NCI-H510A (cell line): ENCODE measurements at regions not wholly inside any gene's neighbourhood (a gene's known extent, or its start where the extent isn't known, plus 50 kb on each side); places are given as distances from the start of the nearest gene placed in this dataset.
"Not testable (repeated sequence)": the region's sequence is repeated elsewhere in the genome, so short reads cannot be mapped to it uniquely, and the experiment has no call there.

ENCODE experiments used
- DNase-seq: peaks from one replicate; lab custom pipeline; 2025; lab: John Stamatoyannopoulos, UW

DNA sequence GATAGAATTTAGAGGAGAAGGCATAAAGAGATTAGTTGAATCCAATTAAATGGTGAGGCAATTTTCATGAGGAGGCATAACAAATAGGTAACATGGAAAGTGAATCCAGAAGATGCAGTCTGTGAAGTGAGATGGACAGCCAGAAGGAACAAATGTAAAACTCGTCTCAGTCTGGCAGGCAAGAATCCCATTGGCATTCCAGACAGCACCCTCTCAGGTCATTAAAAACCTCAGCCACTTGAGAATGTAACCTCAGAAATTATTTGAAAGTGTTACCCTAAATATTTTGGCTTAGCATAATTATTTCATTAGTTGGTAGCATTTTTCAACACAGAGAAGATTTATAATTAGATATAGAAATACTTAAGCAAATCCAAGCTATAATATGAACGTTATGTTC is 342.3 kb downstream of the LRRC3B start:
- DNase-seq, result no peak

DNA sequence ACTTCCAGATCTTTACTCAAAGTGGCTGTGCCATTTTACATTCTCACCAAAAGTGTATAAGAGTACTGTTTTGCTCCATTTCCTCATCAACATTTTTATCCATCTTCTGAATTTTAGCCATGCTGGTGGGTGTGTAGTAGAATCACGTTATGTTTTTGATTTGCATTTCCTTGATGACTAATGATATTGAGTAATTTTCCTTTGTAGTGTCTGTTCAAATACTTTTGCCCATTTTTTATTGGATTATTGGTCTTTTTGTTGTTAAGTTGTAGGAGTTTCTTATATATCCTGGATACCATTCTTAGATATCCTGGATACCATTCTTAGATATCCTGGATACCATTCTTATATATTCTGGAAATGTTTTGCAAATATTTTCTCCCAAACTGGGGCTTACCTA is 344.9 kb downstream of the LRRC3B start:
- no peak for DNase-seq

DNA sequence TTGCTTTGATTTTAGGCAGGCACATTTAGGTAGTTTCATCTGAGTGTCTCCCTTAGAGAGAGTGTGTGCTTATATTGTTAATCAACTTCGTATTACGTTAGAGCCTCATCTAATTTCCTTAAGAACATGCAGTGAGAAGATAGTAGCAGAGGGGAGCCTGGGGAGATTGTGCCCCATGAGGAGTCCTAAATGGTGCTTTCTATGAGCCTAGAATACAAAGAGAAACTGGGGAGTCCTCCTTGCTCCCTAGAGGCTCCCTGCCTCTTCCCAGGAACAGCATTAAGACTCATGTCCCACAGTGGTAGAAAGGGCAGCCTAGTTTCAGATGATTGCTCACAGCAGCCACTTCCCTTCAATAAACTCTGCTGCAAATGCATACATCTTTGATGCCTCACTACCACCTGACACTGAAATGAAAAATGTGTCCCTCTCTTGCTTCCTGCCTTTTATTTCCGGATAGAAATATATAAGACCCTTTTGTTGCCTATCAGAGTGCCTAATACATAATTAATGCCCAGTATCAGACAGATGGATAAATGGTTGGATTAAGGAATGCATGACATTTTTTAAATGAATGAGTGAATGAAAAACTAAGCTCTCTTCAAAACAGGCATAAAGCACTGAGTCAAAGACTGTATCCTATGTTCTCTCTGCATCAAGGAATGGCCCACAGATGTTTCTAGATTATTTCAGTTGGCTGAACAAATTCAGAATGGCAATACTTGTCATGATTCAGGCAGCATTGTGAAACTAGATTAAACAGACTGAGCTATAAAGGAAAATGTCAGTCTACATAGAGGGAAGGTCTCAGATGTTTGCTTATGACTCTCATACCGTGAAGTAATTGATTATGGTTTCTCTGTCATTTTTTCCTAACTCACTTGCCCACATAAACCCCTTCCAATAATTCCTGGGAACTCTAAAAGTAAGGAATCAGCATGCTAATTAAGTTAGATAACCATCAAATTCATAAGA is 362.1 kb downstream of the LRRC3B start:
- no peak for DNase-seq

DNA sequence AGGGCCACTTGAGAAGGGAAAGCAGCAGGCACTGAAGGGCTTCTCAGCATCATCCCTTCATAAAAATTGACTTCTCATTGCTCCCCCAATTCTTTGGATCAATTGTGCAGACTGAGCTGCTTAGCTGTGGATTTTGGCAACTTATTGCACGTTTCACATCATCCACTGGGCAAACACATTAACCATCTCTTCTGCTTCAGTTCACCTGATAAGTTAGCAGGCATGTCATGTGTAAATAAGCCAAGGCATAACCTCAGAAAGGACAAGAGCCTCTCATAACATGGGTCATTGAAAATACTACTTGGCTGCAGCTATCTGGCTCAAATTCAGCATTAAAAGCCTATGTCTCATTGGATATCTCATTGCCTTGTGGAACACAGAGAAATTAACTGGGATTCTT is 366.5 kb downstream of the LRRC3B start:
- peak; percentile 6 for DNase-seq

DNA sequence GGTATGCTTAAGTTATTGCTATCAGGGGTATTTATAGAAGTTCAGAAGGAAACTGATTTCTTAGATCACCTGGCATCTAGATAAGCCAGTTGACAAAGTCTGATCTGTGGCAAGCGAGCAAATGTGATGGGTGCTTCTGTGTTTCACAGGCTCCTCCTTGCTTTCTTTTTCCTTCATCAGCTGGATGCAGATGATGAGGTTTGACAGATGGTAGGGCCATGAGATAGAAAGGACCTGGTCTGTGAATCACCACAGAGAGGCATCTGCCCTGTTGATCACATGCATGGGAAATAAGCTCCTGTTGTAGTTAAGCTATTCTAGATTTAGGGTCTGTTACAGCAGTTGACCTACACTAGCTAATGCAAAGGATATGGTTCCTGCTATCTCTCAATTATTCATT is 372.0 kb downstream of the NEK10 start:
- no peak for DNase-seq

DNA sequence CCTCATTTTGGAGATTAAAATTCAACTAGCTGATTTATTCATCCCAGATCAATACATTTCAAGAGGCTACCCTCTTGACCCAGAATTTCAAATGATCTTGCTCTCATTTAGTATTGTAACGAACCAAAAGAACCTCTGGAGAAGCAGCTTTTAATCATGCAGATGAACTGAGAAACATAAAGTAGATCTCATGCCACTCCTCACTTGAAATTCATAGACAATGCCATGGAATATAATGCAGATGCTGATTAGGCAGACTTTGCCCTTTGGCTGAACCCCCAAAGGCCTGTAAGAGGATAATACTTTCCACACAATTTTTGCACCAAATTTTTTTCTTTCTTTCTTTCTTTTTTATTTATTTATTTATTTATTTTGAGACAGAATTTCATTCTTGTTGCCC is 358.3 kb downstream of the NEK10 start:
- DNase-seq, result no peak

DNA sequence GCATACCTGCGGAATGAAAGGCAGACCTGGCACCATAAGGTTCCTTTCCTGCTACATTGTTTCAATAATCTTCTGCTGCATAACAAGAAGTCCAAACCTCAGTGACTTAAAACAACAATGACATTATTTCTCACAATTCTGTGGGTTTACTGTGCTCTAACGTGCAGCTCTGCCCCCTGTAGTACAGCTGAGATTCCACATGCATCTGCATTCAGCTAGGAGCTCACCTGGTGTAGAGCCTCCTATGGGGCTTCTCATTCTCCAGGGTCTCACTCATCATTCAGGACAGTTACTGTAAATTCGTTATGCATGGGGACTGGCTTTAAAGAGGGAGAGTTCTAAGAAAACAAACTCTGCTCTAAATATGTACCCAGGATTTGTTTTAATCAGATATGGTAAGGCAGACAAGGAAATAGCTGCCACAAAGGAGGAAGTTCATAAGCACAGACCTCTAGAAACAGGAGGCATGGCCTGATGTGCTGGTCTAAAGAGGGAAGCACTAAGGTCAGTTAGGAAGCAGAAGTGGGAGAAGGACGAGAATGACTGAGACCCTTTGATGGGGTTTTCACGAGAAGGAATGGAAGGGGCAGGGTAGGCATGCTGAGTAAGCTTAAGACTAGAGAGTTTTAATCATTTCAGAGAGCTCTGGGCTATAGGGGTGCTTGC is 347.0 kb downstream of the NEK10 start:
- DNase-seq, result no peak

DNA sequence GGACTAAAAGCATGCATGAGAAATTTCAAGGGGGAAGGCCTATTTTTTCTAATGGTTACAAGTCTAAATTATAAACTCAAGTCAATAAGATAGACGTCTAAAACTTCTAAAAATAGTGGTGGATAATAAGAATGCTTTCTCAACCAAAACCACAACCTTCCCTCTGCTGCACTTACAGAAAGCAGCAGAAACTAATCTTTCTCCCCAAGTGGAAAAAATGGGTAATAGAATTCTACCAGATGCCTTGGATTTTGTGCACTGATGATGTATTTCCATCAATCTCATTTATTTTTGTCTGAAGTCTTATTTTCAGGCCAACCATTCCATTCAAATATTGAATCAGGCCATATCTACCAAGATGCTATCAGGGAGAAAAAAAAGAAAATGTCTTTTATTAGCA is 344.7 kb downstream of the NEK10 start:
- DNase-seq, result no peak

DNA sequence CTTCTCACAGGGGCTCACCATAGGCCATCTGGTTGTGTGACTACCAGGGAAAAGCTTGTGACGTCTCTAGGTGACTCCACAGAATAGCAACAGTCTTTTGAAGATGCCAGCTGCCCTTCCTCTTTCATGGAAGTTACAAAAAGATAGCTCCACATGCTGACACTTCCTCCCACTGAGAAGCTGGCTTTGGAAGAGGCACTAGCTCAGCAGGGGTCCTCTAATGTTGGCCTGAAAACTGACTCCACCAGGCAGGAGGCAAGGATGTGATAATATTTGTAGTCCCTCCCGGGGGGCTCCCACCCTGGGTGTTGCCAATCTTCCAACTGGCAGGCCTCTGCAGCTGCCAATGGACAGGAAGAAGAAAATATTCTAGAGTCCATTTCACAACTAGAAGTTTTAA is 343.5 kb downstream of the NEK10 start:
- no peak for DNase-seq

DNA sequence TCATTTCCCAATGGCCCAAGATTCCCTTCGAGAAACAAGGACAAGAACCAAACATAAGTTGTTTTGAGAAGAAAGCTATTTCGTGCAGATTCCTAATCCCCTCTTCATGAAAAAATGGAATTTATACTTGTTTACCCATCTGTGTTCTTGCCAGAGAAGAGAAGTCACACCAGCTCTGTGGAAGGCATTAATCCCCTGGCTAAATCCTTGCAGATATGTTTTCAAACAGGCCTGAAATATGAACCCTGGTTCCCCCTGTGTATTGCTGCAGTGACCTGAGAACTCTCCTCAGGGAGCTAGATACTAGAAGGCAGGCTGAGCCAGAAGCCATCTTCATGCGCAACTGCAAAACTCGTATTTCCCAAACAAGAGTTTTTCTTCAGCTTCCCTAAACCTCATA is 337.7 kb downstream of the NEK10 start:
- DNase-seq, result no peak

DNA sequence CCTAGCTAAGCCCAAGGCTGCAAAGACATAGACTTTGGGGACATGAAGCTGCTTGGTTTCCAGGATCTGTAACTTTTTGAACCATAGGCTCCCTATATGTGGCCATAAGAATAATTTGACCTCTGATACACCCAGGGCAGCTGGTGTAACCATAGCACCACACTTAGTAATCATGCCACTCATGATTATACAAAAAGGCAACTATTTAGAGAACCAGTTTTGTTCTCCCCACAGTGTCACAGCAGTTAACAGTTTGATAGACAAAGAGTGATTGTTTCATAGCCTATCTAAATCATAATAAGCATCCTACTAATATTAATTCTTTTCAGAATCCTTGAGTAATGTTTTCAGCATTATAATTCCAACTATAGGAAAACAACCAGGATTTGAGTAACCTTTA is 334.9 kb downstream of the NEK10 start:
- no peak for DNase-seq

DNA sequence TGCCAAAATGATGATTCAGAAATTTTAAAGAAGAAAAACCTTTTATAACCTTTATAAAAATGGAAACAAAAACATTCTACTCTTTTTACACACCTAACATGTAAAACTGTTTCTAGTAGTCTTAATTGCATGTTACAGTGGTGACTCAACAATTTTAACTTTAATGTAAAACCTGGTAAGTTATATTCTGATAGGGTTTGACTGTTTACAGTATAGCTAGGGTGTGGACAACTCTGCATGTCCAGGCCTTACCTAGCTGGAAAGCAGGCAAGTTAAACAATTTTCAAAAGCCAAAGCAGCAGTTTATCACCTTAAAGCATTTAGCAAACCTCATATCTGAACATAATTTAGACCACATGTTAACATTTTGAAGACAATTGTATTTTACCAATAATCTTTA is 328.5 kb downstream of the NEK10 start:
- DNase-seq, result no peak

DNA sequence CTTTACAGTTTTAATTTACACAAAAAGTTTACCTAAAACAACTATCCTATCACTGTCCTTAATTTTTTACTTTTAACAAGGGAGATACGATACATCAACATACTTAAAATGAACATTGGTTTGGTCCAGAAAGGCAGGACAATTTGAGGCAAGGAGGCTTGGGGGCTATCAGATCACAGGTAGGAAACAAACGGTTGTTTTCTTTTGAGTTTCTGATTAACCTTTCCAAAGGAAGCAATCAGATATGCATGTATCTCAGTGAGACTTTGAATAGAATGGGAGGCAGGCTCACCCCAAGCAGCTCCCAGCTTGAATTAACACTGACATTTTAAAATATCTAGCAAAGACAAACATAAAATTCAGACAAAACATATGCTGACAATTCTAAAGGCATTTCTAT is 326.6 kb downstream of the NEK10 start:
- not testable (repeated sequence) for DNase-seq

DNA sequence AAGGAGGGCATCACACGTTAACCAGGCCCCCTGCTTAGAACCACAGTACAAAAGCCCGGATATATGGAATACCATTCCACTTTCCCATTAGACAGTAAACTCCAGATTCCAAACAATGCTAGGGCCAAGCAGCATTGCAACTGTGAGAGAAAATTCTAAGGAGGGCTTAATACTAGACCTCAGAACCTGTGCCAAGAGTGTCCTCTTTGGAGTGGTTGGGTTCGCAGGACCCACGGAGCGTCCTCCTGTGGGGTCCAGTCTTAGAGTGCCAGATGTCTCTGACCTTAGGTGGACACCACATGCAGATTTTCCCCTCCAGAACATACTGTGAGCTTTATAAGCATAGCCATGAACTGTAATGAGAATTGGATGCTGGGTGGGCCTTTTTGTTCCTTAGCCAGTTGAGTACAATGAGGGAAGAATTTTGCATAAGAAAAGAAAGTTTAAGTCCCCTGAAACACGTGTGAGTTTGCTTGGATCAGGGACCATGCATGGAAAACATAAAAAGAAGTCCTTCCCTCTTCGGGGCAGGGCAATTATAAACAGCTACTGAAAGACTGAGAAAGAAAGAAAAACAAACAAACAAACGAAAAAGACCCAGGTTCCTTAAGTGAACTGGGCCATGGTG is 325.7 kb downstream of the NEK10 start:
- no peak for DNase-seq

DNA sequence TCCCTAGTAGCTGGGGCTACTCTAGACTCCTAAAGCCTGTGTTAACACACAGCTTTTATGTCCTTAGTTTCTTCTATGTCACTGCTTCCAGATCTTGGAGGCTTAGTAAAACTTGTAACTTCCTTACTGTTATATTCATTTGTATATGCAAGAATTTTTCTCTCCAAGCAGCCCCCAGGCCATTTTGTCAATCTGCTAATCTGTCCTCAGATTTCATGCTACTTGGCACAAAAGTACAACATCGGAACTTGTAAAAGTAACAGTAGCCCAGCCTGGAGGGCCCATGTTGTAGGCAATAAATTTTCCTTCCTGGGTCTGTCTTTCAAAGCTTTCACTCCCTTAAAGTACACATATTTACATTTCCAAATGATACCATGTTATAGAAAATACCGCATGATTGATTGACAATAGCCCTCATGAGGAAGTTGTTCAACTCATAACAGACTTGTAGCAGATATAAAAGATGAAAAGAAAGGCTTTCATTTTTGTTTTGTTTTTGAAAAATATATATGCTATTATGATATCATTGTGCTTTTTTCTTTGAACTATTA is 324.2 kb downstream of the NEK10 start:
- no peak for DNase-seq

DNA sequence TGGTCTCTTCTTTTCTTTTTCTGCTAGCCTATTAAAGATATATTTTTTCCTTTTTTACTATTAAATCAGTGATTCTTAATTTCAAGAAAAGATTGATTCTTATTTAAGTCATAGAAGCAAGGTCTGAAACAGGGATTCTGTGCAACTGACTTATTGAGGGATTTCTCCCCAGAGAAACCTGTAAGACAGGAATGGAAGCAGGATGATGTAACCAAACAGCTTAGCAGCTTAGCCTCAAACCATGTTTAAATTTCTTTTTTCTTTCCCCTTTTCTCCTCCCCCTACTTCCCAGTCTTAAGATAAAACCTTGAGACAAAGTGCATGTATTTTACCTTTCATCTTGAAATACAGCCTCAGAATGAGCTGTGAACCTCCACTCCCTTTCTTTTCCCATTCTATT is 322.8 kb downstream of the NEK10 start:
- no peak for DNase-seq

DNA sequence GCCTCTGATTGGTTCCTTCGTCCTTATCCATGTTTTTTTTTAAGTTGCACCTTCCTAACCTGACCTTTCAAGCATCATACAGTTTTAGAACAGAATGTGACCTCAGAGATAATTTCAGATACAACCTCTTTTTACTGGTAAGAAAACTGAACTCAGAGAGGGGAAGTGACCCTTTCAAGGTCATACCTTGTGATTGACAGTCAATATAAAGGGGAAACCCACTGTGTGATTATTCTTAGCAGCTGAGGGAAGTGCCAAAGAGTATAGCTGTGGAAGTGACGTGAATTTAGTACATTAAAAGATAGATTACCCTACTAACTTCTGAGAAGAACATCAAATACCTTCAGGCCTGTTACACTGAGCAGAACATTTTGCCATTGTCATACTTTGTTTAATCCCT is 319.4 kb downstream of the NEK10 start:
- no peak for DNase-seq

DNA sequence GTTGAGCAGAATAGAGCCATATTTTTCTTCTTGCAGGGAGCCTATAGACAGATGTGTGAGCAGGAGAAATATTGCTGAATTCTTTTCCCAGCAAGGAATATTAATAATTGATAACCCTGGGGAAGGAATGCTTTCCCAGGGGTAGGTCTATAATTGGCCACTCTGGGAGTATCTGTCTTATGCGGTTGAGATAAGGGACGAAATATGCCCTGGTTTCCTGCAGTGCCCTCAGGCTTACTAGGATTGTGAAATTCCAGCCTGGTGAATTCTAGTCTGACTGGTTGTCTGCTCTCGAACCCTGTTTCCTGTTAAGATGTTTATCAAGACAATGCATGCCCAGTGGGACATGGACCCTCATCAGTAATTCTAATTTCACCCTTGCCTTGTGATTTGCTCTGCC is 317.7 kb downstream of the NEK10 start:
- DNase-seq, result not testable (repeated sequence)

DNA sequence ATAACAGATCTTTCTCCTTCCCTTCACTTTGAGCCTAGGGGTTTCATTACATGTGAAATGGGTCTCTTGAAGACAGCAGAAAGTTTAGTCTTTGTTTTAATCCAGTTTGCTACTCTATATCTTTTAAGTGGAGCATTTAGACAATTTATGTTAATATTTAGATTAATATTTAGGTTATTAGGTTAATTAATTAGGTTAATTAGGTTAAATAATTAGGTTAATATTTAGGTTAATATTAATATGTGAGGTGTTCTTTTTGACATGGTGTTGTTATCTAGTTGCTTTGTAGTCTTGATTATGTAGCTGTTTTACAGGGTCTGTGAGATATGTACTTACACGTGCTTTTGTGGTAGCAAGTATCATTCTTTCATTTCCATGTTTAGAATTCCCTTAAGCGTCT is 312.9 kb downstream of the NEK10 start:
- DNase-seq, result no peak

DNA sequence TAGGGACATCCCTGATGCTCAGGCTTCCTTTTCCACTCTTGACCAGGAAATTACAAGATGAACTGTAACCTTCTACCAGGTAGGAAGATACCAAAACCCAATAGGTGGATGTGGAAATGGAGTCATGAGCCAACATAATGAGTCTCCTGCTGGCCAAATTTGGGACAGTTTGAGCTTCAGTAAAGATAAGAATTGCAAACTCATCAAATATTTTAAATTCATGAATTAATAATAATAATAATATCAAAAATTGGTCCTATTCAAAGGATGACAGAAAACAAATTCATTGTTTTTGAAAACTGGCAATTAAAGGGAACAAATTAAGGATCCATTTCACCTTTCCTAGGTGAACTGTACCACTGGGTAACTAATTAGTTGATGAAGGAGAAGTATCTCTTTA is 309.7 kb downstream of the NEK10 start:
- no peak for DNase-seq
